Omental fat pad (tissue), 3 donors: ENCODE measurements at regions not wholly inside any gene's neighbourhood (a gene's known extent, or its start where the extent isn't known, plus 50 kb on each side); places are given as distances from the start of the nearest gene placed in this dataset.

Experiments
- ATAC-seq: fragments of 150-250 bp; one replicate; pipeline ENCODE4 v1.9.1; 2016; ENCODE audit warnings: mild to moderate bottlenecking, moderate library complexity; ENCODE audit not compliant: low FRiP score
- DNase-seq: peaks from one replicate; pipeline ENCODE4 v3.0.0-alpha.2; 2019; ENCODE audit warnings: low spot score
- TF ChIP-seq, protein P1 (sequence below), 3 donors: fragments of 450-650 bp; IDR thresholded peaks; one replicate each; pipeline ENCODE4 v1.5.1; 2016 to 2017; ENCODE audit warnings: antibody characterized with exemption in 3 of 3, mild to moderate bottlenecking in 3 of 3, moderate library complexity in 2 of 3

DNA sequence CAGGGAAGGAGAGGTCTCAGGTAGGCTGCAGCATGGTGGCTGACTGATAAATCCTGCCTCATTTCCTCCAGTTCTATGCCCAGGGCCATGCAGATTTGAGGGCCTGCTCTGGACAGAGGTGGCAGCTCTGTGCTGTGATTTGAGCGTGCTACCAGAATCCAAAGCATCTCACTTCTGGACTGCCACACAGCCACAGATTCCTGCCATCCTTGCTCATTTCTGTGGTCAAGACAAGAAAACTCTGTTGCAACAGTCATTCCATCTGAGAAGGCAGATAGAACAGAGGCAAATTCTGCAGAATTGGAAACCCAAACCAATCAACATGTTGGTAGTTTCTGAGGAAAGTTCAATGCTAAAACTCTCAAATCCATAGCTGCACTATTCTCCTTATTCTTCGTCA lies 102.8 kb upstream of the GALNT2 start:
- ATAC-seq, result no peak
- TF ChIP-seq, protein P1, sequence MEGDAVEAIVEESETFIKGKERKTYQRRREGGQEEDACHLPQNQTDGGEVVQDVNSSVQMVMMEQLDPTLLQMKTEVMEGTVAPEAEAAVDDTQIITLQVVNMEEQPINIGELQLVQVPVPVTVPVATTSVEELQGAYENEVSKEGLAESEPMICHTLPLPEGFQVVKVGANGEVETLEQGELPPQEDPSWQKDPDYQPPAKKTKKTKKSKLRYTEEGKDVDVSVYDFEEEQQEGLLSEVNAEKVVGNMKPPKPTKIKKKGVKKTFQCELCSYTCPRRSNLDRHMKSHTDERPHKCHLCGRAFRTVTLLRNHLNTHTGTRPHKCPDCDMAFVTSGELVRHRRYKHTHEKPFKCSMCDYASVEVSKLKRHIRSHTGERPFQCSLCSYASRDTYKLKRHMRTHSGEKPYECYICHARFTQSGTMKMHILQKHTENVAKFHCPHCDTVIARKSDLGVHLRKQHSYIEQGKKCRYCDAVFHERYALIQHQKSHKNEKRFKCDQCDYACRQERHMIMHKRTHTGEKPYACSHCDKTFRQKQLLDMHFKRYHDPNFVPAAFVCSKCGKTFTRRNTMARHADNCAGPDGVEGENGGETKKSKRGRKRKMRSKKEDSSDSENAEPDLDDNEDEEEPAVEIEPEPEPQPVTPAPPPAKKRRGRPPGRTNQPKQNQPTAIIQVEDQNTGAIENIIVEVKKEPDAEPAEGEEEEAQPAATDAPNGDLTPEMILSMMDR (IDR thresholded peaks at IDR 0.05), result no peak

GRCh38 chr1:229970714-229971113 lies 96.3 kb upstream of the GALNT2 start:
- no peak for DNase-seq
- TF ChIP-seq, protein P1 (IDR thresholded peaks at IDR 0.05), result no peak
- ATAC-seq, result no peak

More for the DNA sequence above, 102.8 kb upstream of the GALNT2 start:
- DNase-seq, result no peak

GRCh38 chr1:229971141-229971540 lies 95.9 kb upstream of the GALNT2 start:
- DNase-seq, result no peak
- TF ChIP-seq, protein P1 (IDR thresholded peaks at IDR 0.05), result no peak
- no peak for ATAC-seq

GRCh38 chr1:229972600-229973296 lies 94.3 kb upstream of the GALNT2 start:
- no peak for DNase-seq
- ATAC-seq, result no peak

GRCh38 chr1:229973297-229973612 lies 93.8 kb upstream of the GALNT2 start:
- ATAC-seq (no peak), DNase-seq (no peak)
- TF ChIP-seq, protein P1 (IDR thresholded peaks at IDR 0.05), result no peak

More at GRCh38 chr1:229972600-229973296, 94.3 kb upstream of the GALNT2 start:
- TF ChIP-seq, protein P1 (IDR thresholded peaks at IDR 0.05), result no peak

DNA sequence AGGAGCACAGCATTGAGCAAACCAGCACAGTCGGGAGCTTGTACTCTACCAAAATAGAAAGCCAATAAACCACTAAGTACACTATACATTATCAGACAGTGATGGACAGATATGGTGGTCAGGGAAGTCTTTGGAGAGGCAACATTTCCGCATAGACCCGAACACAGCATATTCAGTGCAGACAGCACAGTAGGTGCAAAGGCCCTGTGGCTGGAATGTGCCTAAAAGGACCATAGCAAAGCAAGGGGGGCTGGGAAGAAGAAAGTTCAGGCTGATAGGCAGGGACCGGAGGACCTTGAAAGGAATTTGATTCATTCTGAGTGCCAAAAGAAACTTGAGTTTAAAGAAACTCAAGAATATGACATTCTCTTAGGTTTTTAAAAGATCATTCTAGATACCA lies 92.0 kb upstream of the GALNT2 start:
- TF ChIP-seq, protein P1 (IDR thresholded peaks at IDR 0.05), result no peak
- no peak for ATAC-seq
- DNase-seq, result no peak

DNA sequence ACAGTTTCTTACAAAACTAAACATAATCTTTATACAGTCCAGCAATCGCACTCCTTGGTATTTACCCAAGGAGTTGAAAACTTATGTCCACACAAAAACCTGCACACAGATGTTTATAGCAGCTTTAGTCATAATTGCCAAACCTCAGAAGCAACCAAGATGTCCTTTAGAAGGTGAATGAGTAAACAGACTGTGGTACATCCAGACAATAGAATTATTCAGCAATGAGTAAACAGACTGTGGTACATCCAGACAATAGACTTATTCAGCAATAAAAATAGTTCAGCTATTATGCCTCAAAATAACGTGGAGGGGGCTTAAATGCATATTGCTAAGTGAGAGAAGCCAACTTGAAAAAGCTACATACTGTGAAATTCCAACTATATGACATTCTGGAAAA lies 87.0 kb upstream of the GALNT2 start:
- DNase-seq, result no peak

More for the DNA sequence above, 87.0 kb upstream of the GALNT2 start:
- TF ChIP-seq, protein P1 (IDR thresholded peaks at IDR 0.05), result no peak
- no peak for ATAC-seq
